ENCODE measurements at regions not wholly inside any gene's neighbourhood (a gene's known extent, or its start where the extent isn't known, plus 50 kb on each side); places are given as distances from the start of the nearest gene placed in this dataset.

- TF ChIP-seq PRDM15 (CRISPR knock-in tag; IDR thresholded peaks at IDR 0.05) (no peak), IRF1 (CRISPR knock-in tag; IDR thresholded peaks at IDR 0.05) (no peak), ZNF512 (CRISPR knock-in tag; IDR thresholded peaks at IDR 0.05; ENCODE audit: borderline replicate concordance) (no peak), PREB (CRISPR knock-in tag; IDR thresholded peaks at IDR 0.05; ENCODE audit: borderline replicate concordance) (no peak), CREM (CRISPR knock-in tag; IDR thresholded peaks at IDR 0.05) (no peak), ZNF317 (CRISPR knock-in tag; IDR thresholded peaks at IDR 0.05; ENCODE audit: borderline replicate concordance, low read depth) (no peak), HMGXB4 (CRISPR knock-in tag; IDR thresholded peaks at IDR 0.05) (no peak), NR1H2 (CRISPR knock-in tag; IDR thresholded peaks at IDR 0.05) (no peak), KAT7 (CRISPR knock-in tag; IDR thresholded peaks at IDR 0.05; ENCODE audit: borderline replicate concordance) (no peak), EMX1 (CRISPR knock-in tag; IDR thresholded peaks at IDR 0.05) (no peak)
Observed at GRCh38 chr2:225130093-225130492, 87.8 kb upstream of the DOCK10 start (continued).

GRCh38 chr2:225124311-225125017 lies 82.2 kb upstream of the DOCK10 start:
- Mint-ChIP-seq H3K4me3 (no peak overlapping the region), H3K27me3 (ENCODE audit: low read depth) (no peaks in the 10 kb centered on the region), H3K27ac (no peak overlapping the region), H3K36me3 (no peaks in the 10 kb centered on the region), H3K9me3 (peaks cover 17% of the 10 kb centered on the region), H3K4me1 (peaks cover 11% of the 10 kb centered on the region)
- ATAC-seq, result no peak
- TF ChIP-seq ZNF263 (CRISPR knock-in tag; IDR thresholded peaks at IDR 0.05; ENCODE audit: low read depth) (no peak), ZNF416 (CRISPR knock-in tag; IDR thresholded peaks at IDR 0.05) (no peak), GABPB1 (CRISPR knock-in tag; IDR thresholded peaks at IDR 0.05) (no peak), E2F5 (CRISPR knock-in tag; IDR thresholded peaks at IDR 0.05) (no peak), MXD4 (CRISPR knock-in tag; IDR thresholded peaks at IDR 0.05; ENCODE audit: borderline replicate concordance) (no peak), TEAD1 (CRISPR knock-in tag; IDR thresholded peaks at IDR 0.05) (no peak), NFE2L1 (CRISPR knock-in tag; IDR thresholded peaks at IDR 0.05) (no peak), MAX (CRISPR knock-in tag; IDR thresholded peaks at IDR 0.05) (no peak)
- no peak for DNase-seq (ENCODE audit: low spot score)
- ChIA-PET POLR2A (no interaction called here), CTCF (no interaction called here)

All from WTC11 (cell line).